ENCODE measurements at regions not wholly inside any gene's neighbourhood (a gene's known extent, or its start where the extent isn't known, plus 50 kb on each side); places are given as distances from the start of the nearest gene placed in this dataset.

- no peak overlapping the region for H3K27ac ChIP-seq
- no peaks in the 10 kb centered on the region for H3K36me3 ChIP-seq
- no peak for DNase-seq
- TF ChIP-seq CTCF (IDR thresholded peaks at IDR 0.05; ENCODE audit: low read depth, low read length), result no peak
- no peaks in the 10 kb centered on the region for H3K27me3 ChIP-seq (ENCODE audit: insufficient read depth, low read depth, severe bottlenecking)
- H3K4me3 ChIP-seq (ENCODE audit: low read depth, low read length), result no peak overlapping the region
- H3K9me3 ChIP-seq (ENCODE audit: severe bottlenecking), result no peaks in the 10 kb centered on the region
These were observed 94.2 kb upstream of the FBN2 start for GRCh38 chr5:128632264-128632663.

- Histone ChIP-seq H3K9me3 (ENCODE audit: severe bottlenecking) (no peaks in the 10 kb centered on the region), H3K27me3 (ENCODE audit: insufficient read depth, low read depth, severe bottlenecking) (no peaks in the 10 kb centered on the region), H3K4me3 (ENCODE audit: low read depth, low read length) (no peak overlapping the region), H3K27ac (no peak overlapping the region), H3K36me3 (no peaks in the 10 kb centered on the region)
- no peak for TF ChIP-seq CTCF (IDR thresholded peaks at IDR 0.05; ENCODE audit: low read depth, low read length)
- DNase-seq, result no peak
These were observed 95.9 kb upstream of the FBN2 start for GRCh38 chr5:128633901-128634300.

GRCh38 chr5:128635379-128635778, 97.3 kb upstream of the FBN2 start:
- no peaks in the 10 kb centered on the region for H3K27me3 ChIP-seq (ENCODE audit: insufficient read depth, low read depth, severe bottlenecking)
- no peaks in the 10 kb centered on the region for H3K36me3 ChIP-seq
- no peaks in the 10 kb centered on the region for H3K9me3 ChIP-seq (ENCODE audit: severe bottlenecking)
- no peak overlapping the region for H3K27ac ChIP-seq
- no peak overlapping the region for H3K4me3 ChIP-seq (ENCODE audit: low read depth, low read length)
- no peak for TF ChIP-seq CTCF (IDR thresholded peaks at IDR 0.05; ENCODE audit: low read depth, low read length)
- no peak for DNase-seq

- no peak for DNase-seq
- H3K27ac ChIP-seq, result no peak overlapping the region
These were observed 98.3 kb upstream of the FBN2 start for GRCh38 chr5:128636361-128636760.

GRCh38 chr5:128637031-128637430, 99.0 kb upstream of the FBN2 start:
- DNase-seq, result no peak
- H3K36me3 ChIP-seq, result no peaks in the 10 kb centered on the region
- no peak for TF ChIP-seq CTCF (IDR thresholded peaks at IDR 0.05; ENCODE audit: low read depth, low read length)
- H3K4me3 ChIP-seq (ENCODE audit: low read depth, low read length), result no peak overlapping the region
- no peaks in the 10 kb centered on the region for H3K27me3 ChIP-seq (ENCODE audit: insufficient read depth, low read depth, severe bottlenecking)
- H3K27ac ChIP-seq, result no peak overlapping the region
- H3K9me3 ChIP-seq (ENCODE audit: severe bottlenecking), result no peaks in the 10 kb centered on the region

More at GRCh38 chr5:128636361-128636760, 98.3 kb upstream of the FBN2 start:
- H3K4me3 ChIP-seq (ENCODE audit: low read depth, low read length), result no peak overlapping the region
- no peaks in the 10 kb centered on the region for H3K9me3 ChIP-seq (ENCODE audit: severe bottlenecking)
- H3K36me3 ChIP-seq, result no peaks in the 10 kb centered on the region
- no peaks in the 10 kb centered on the region for H3K27me3 ChIP-seq (ENCODE audit: insufficient read depth, low read depth, severe bottlenecking)
- no peak for TF ChIP-seq CTCF (IDR thresholded peaks at IDR 0.05; ENCODE audit: low read depth, low read length)

- TF ChIP-seq CTCF (IDR thresholded peaks at IDR 0.05; ENCODE audit: low read depth, low read length), result no peak
- no peak overlapping the region for H3K4me3 ChIP-seq (ENCODE audit: low read depth, low read length)
- no peak for DNase-seq
These were observed 103.8 kb upstream of the FBN2 start for GRCh38 chr5:128641861-128642260.

More at GRCh38 chr5:128641861-128642260, 103.8 kb upstream of the FBN2 start:
- Histone ChIP-seq H3K36me3 (no peaks in the 10 kb centered on the region), H3K27ac (no peak overlapping the region), H3K9me3 (ENCODE audit: severe bottlenecking) (no peaks in the 10 kb centered on the region), H3K27me3 (ENCODE audit: insufficient read depth, low read depth, severe bottlenecking) (no peaks in the 10 kb centered on the region)
